Suprapubic skin (tissue), 3 donors: ENCODE measurements at regions not wholly inside any gene's neighbourhood (a gene's known extent, or its start where the extent isn't known, plus 50 kb on each side); places are given as distances from the start of the nearest gene placed in this dataset.

Experiments used
- CTCF ChIP-seq, 2 donors: fragments of 200-600 bp in 1 of 2; fragments of 450-650 bp in 1 of 2; sonication (generic) in 1 of 2; IDR thresholded peaks; one replicate each; pipeline ENCODE4 v1.5.1; 2016 to 2019; ENCODE audit warnings: antibody characterized with exemption in 2 of 2, mild to moderate bottlenecking in 1 of 2, moderate library complexity in 1 of 2
- POLR2A ChIP-seq, 2 donors: fragments of 450-650 bp; IDR thresholded peaks; one replicate each; pipeline ENCODE4 v1.6.1; 2017; ENCODE audit warnings: antibody characterized with exemption in 2 of 2, mild to moderate bottlenecking in 2 of 2, moderate library complexity in 2 of 2

- no peak for TF ChIP-seq POLR2A (IDR thresholded peaks at IDR 0.05)
- no peak for TF ChIP-seq CTCF (IDR thresholded peaks at IDR 0.05)
Observed at GRCh38 chr11:130725421-130726233, 190.7 kb downstream of the SNX19 start.
